Endodermal cell (in vitro differentiated cells): ENCODE measurements at regions not wholly inside any gene's neighbourhood (a gene's known extent, or its start where the extent isn't known, plus 50 kb on each side); places are given as distances from the start of the nearest gene placed in this dataset.

Source experiments
- DNase-seq: peaks from one replicate; pipeline ENCODE4 v3.0.0-alpha.2; 2017
- H3K27ac ChIP-seq: 2 replicates; pipeline ENCODE4 v1.5.1; 2013; ENCODE audit warnings: mild to moderate bottlenecking, low read depth, low read length, moderate library complexity
- H3K27me3 ChIP-seq: 2 replicates; pipeline ENCODE4 v1.6.1; 2013; ENCODE audit warnings: mild to moderate bottlenecking, low read length, moderate library complexity; ENCODE audit not compliant: insufficient read depth, control insufficient read depth, poor library complexity, severe bottlenecking
- H3K36me3 ChIP-seq: 2 replicates; pipeline ENCODE4 v1.7.0; 2013; ENCODE audit warnings: mild to moderate bottlenecking, low read length, moderate library complexity; ENCODE audit not compliant: control insufficient read depth, insufficient read depth
- H3K4me1 ChIP-seq: one replicate; pipeline ENCODE4 v1.7.0; 2013; ENCODE audit warnings: low read length; ENCODE audit not compliant: control insufficient read depth, insufficient read depth
- H3K4me3 ChIP-seq: 2 replicates; pipeline ENCODE4 v1.5.1; 2013; ENCODE audit warnings: mild to moderate bottlenecking, low read length, moderate library complexity
- H3K9ac ChIP-seq: 2 replicates; pipeline ENCODE4 v1.6.1; 2013; ENCODE audit warnings: mild to moderate bottlenecking, low read length, moderate library complexity; ENCODE audit not compliant: poor library complexity, severe bottlenecking; ENCODE audit errors: extremely low read depth
- H3K9me3 ChIP-seq: 2 replicates; pipeline ENCODE4 v1.6.1; 2013; ENCODE audit warnings: mild to moderate bottlenecking, low read length, moderate library complexity; ENCODE audit not compliant: control insufficient read depth
- H3K27ac Mint-ChIP-seq: 2 replicates; pipeline ENCODE4 v1.8.0; 2020; ENCODE audit warnings: mixed read lengths
- H3K27me3 Mint-ChIP-seq: 2 replicates; pipeline ENCODE4 v1.8.0; 2021; ENCODE audit warnings: mild to moderate bottlenecking, mixed read lengths; ENCODE audit not compliant: insufficient read depth
- H3K36me3 Mint-ChIP-seq: 2 replicates; pipeline ENCODE4 v1.8.0; 2020; ENCODE audit warnings: low read depth, mixed read lengths
- H3K4me1 Mint-ChIP-seq: 2 replicates; pipeline ENCODE4 v1.8.0; 2020; ENCODE audit warnings: mixed read lengths
- H3K4me3 Mint-ChIP-seq: 2 replicates; pipeline ENCODE4 v1.8.0; 2020; ENCODE audit warnings: mild to moderate bottlenecking, moderate library complexity, mixed read lengths
- H3K9me3 Mint-ChIP-seq: 2 replicates; pipeline ENCODE4 v1.8.0; 2020; ENCODE audit warnings: mild to moderate bottlenecking, mixed read lengths
- WGBS, 2 experiments: methylation state at CpG; one replicate each; pipeline versions ENCODE4 v1.1.5 to v1.1.7; 2013; ENCODE audit warnings: missing lambda C conversion rate in 2 of 2, mixed read lengths in 1 of 2; ENCODE audit not compliant: insufficient coverage in 1 of 2, insufficient read length in 1 of 2; 5-methylcytosine and 5-hydroxymethylcytosine counted together
- TF ChIP-seq, protein P1 (sequence below): fragments of 200-600 bp; sonication (generic); conservative IDR thresholded peaks from 2 replicates; pipeline ENCODE4 v1.5.0; 2021; ENCODE audit warnings: antibody characterized with exemption, mild to moderate bottlenecking

DNA sequence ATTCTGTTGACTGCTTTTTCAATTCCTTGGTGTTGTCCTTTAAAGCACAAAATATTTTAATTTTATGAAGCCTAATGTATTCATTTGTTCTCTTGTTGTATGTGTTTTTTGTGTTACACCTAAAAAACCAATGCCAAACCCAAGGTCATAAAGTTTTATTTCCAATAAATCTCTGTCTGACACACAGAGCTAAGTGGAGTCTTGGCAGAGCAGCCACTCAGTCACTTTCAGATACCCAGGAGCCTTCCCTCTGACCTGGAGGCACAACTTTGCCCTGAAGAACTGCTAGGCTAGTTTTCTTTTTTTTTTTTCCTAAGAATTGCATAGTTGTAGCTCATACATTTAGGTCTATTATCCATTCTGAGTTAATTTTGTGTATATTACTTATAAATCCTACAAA, 71.2 kb upstream of the BCL9 start:
- H3K4me3 Mint-ChIP-seq = no peak overlapping the region
- Histone ChIP-seq H3K4me1 (no peaks in the 10 kb centered on the region), H3K27me3 (peaks cover 5% of the 10 kb centered on the region), H3K9ac (no peak overlapping the region), H3K36me3 (no peaks in the 10 kb centered on the region), H3K9me3 (peaks cover 4% of the 10 kb centered on the region), H3K4me3 (no peak overlapping the region), H3K27ac (no peak overlapping the region)
- H3K9me3 Mint-ChIP-seq = peaks cover 2% of the 10 kb centered on the region
- H3K27ac Mint-ChIP-seq = no peak overlapping the region
- no peak for DNase-seq
- TF ChIP-seq, protein P1, sequence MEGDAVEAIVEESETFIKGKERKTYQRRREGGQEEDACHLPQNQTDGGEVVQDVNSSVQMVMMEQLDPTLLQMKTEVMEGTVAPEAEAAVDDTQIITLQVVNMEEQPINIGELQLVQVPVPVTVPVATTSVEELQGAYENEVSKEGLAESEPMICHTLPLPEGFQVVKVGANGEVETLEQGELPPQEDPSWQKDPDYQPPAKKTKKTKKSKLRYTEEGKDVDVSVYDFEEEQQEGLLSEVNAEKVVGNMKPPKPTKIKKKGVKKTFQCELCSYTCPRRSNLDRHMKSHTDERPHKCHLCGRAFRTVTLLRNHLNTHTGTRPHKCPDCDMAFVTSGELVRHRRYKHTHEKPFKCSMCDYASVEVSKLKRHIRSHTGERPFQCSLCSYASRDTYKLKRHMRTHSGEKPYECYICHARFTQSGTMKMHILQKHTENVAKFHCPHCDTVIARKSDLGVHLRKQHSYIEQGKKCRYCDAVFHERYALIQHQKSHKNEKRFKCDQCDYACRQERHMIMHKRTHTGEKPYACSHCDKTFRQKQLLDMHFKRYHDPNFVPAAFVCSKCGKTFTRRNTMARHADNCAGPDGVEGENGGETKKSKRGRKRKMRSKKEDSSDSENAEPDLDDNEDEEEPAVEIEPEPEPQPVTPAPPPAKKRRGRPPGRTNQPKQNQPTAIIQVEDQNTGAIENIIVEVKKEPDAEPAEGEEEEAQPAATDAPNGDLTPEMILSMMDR = no peak
- no peaks in the 10 kb centered on the region for H3K36me3 Mint-ChIP-seq
- H3K27me3 Mint-ChIP-seq = peaks cover 10% of the 10 kb centered on the region
- no peaks in the 10 kb centered on the region for H3K4me1 Mint-ChIP-seq

- H3K4me3 Mint-ChIP-seq = no peak overlapping the region
- Histone ChIP-seq H3K9me3 (no peaks in the 10 kb centered on the region), H3K27ac (no peak overlapping the region), H3K27me3 (no peaks in the 10 kb centered on the region), H3K9ac (no peak overlapping the region), H3K4me3 (no peak overlapping the region), H3K4me1 (no peaks in the 10 kb centered on the region), H3K36me3 (no peaks in the 10 kb centered on the region)
- H3K27ac Mint-ChIP-seq = no peak overlapping the region
- no peak for DNase-seq
- TF ChIP-seq, protein P1 = no peak
- H3K4me1 Mint-ChIP-seq = no peaks in the 10 kb centered on the region
- H3K27me3 Mint-ChIP-seq = peaks cover 6% of the 10 kb centered on the region
- 80% methylated on average over 1 of the region's 2 CpGs; no CpG with 5 or more reads in 1 of the 2 experiments for WGBS, 2 experiments
- H3K36me3 Mint-ChIP-seq = no peaks in the 10 kb centered on the region
- H3K9me3 Mint-ChIP-seq = no peaks in the 10 kb centered on the region
Measured at GRCh38 chr1:147472489-147472888, 68.8 kb upstream of the BCL9 start.

- H3K36me3 Mint-ChIP-seq = no peaks in the 10 kb centered on the region
- H3K27me3 Mint-ChIP-seq = peaks cover 6% of the 10 kb centered on the region
Measured at GRCh38 chr1:147472966-147473732, 68.2 kb upstream of the BCL9 start.

More at GRCh38 chr1:147472966-147473732, 68.2 kb upstream of the BCL9 start:
- no peak for DNase-seq
- Histone ChIP-seq H3K27ac (no peak overlapping the region), H3K27me3 (no peaks in the 10 kb centered on the region), H3K9ac (no peak overlapping the region), H3K4me3 (no peak overlapping the region), H3K36me3 (no peaks in the 10 kb centered on the region), H3K9me3 (no peaks in the 10 kb centered on the region), H3K4me1 (no peaks in the 10 kb centered on the region)
- Mint-ChIP-seq H3K27ac (no peak overlapping the region), H3K4me1 (no peaks in the 10 kb centered on the region), H3K4me3 (no peak overlapping the region), H3K9me3 (no peaks in the 10 kb centered on the region)
- TF ChIP-seq, protein P1 = no peak
- 77 to 100% methylated on average over 1 to 5 of the region's 5 CpGs for WGBS, 2 experiments
